Chondrocyte (in vitro differentiated cells): ENCODE measurements at regions not wholly inside any gene's neighbourhood (a gene's known extent, or its start where the extent isn't known, plus 50 kb on each side); places are given as distances from the start of the nearest gene placed in this dataset.

Experiments used
- DNase-seq: peaks from one replicate; pipeline ENCODE4 v3.0.0; 2021; ENCODE audit warnings: mixed read lengths, low spot score
- H3K27ac Mint-ChIP-seq: one replicate; pipeline ENCODE4 v1.8.0; 2021; ENCODE audit warnings: mild to moderate bottlenecking, moderate library complexity, mixed read lengths; ENCODE audit not compliant: unreplicated experiment
- H3K27me3 Mint-ChIP-seq: 2 replicates; pipeline ENCODE4 v1.8.0; 2021; ENCODE audit warnings: low read depth, mixed read lengths
- H3K36me3 Mint-ChIP-seq: 2 replicates; pipeline ENCODE4 v1.8.0; 2021; ENCODE audit warnings: low read depth, mixed read lengths
- H3K4me1 Mint-ChIP-seq: 2 replicates; pipeline ENCODE4 v1.8.0; 2021; ENCODE audit warnings: low read depth, mild to moderate bottlenecking, mixed read lengths
- H3K4me3 Mint-ChIP-seq: one replicate; pipeline ENCODE4 v1.8.0; 2021; ENCODE audit warnings: mild to moderate bottlenecking, moderate library complexity, mixed read lengths; ENCODE audit not compliant: unreplicated experiment
- H3K9me3 Mint-ChIP-seq: 2 replicates; pipeline ENCODE4 v1.8.0; 2021; ENCODE audit warnings: low read depth, mixed read lengths
- CTCF ChIP-seq: fragments of 200-600 bp; sonication (generic); IDR thresholded peaks from 2 replicates; pipeline ENCODE4 v1.5.0; 2021; ENCODE audit warnings: antibody characterized with exemption, mild to moderate bottlenecking, moderate library complexity

- H3K27ac Mint-ChIP-seq = no peak overlapping the region
- H3K4me3 Mint-ChIP-seq = no peak overlapping the region
- H3K9me3 Mint-ChIP-seq = peaks cover 23% of the 10 kb centered on the region
- no peaks in the 10 kb centered on the region for H3K27me3 Mint-ChIP-seq
- no peaks in the 10 kb centered on the region for H3K36me3 Mint-ChIP-seq
- DNase-seq = no peak
- no peak for TF ChIP-seq CTCF
- H3K4me1 Mint-ChIP-seq = no peaks in the 10 kb centered on the region
Measured at GRCh38 chr19:30320466-30320865, 51.7 kb upstream of the ZNF536 start.

DNA sequence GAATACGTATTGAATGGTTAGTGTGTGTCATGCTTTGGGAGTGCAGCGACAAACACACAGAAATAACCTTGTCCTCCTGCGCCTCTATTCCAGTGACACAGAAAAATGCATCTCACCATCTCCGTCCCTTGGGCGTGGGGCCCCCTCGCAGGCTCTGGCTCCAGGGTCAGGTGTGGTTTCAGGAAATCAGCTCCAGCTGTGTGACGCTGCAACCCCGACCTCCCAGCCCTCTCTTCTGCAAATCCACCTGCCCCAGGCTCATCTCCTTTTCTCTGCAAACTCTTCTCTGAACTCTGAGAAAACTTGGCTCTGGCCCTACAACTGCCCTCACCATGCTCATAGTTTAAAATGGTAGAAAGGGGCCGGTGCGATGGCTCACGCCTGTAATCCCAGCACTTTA, 51.3 kb upstream of the ZNF536 start:
- no peak for DNase-seq
- H3K27me3 Mint-ChIP-seq = no peaks in the 10 kb centered on the region
- H3K36me3 Mint-ChIP-seq = no peaks in the 10 kb centered on the region
- no peak overlapping the region for H3K4me3 Mint-ChIP-seq
- no peak overlapping the region for H3K27ac Mint-ChIP-seq
- no peaks in the 10 kb centered on the region for H3K4me1 Mint-ChIP-seq
- no peak for TF ChIP-seq CTCF
- peaks cover 19% of the 10 kb centered on the region for H3K9me3 Mint-ChIP-seq
